H9 (cell line): ENCODE measurements at regions not wholly inside any gene's neighbourhood (a gene's known extent, or its start where the extent isn't known, plus 50 kb on each side); places are given as distances from the start of the nearest gene placed in this dataset.

Source experiments
- DNase-seq: peaks from one replicate; pipeline ENCODE4 v3.0.0-alpha.2; 2017
- H2AFZ ChIP-seq: one replicate; pipeline ENCODE4 v1.6.1; 2013; ENCODE audit warnings: mild to moderate bottlenecking, low read length, control low read depth, moderate library complexity
- H2AK5ac ChIP-seq: 2 replicates; pipeline ENCODE4 v1.6.1; 2013; ENCODE audit warnings: low read length, control low read depth, mixed read lengths; ENCODE audit not compliant: insufficient read length
- H2BK120ac ChIP-seq: one replicate; pipeline ENCODE4 v1.6.1; 2013; ENCODE audit warnings: low read depth, mild to moderate bottlenecking, low read length, control low read depth, inconsistent platforms; ENCODE audit not compliant: poor library complexity, severe bottlenecking
- H2BK12ac ChIP-seq: 2 replicates; pipeline ENCODE4 v1.6.1; 2013; ENCODE audit warnings: low read length, control low read depth, mixed read lengths, low read depth; ENCODE audit not compliant: insufficient read length
- H2BK15ac ChIP-seq: 2 replicates; pipeline ENCODE4 v1.6.1; 2013; ENCODE audit warnings: low read depth, low read length, control low read depth
- H2BK20ac ChIP-seq: one replicate; pipeline ENCODE4 v1.6.1; 2013; ENCODE audit warnings: low read depth, mild to moderate bottlenecking, low read length, control low read depth, inconsistent platforms; ENCODE audit not compliant: poor library complexity, severe bottlenecking
- H2BK5ac ChIP-seq: 2 replicates; pipeline ENCODE4 v1.6.1; 2013; ENCODE audit warnings: low read length, control low read depth, mixed read lengths; ENCODE audit not compliant: insufficient read length
- H3K14ac ChIP-seq: 2 replicates; pipeline ENCODE4 v1.6.1; 2013; ENCODE audit warnings: low read length, control low read depth; ENCODE audit not compliant: insufficient read depth
- H3K18ac ChIP-seq: 2 replicates; pipeline ENCODE4 v1.6.1; 2013; ENCODE audit warnings: low read depth, mild to moderate bottlenecking, mixed read lengths, low read length, control low read depth; ENCODE audit not compliant: insufficient read length
- H3K23ac ChIP-seq: 2 replicates; pipeline ENCODE4 v1.6.1; 2013; ENCODE audit warnings: low read length, control low read depth, mixed read lengths, low read depth; ENCODE audit not compliant: insufficient read length
- H3K23me2 ChIP-seq: 2 replicates; pipeline ENCODE4 v1.6.1; 2013; ENCODE audit warnings: low read depth, mild to moderate bottlenecking, mixed read lengths, low read length, control low read depth; ENCODE audit not compliant: insufficient read length, poor library complexity, severe bottlenecking
- H3K27ac ChIP-seq: 2 replicates; pipeline ENCODE4 v1.5.1; 2013; ENCODE audit warnings: low read length, control low read depth, mixed read lengths, low read depth; ENCODE audit not compliant: insufficient read length
- H3K27me3 ChIP-seq: 2 replicates; pipeline ENCODE4 v1.6.1; 2013; ENCODE audit warnings: low read length, control low read depth, inconsistent platforms; ENCODE audit not compliant: insufficient read depth
- H3K4ac ChIP-seq: 2 replicates; pipeline ENCODE4 v1.6.1; 2013; ENCODE audit warnings: low read depth, mild to moderate bottlenecking, control low read depth, inconsistent platforms, low read length, moderate library complexity
- H3K4me1 ChIP-seq: 2 replicates; pipeline ENCODE4 v1.6.1; 2013; ENCODE audit warnings: low read length, control low read depth, inconsistent platforms; ENCODE audit not compliant: insufficient read depth
- H3K4me2 ChIP-seq: 2 replicates; pipeline ENCODE4 v1.6.1; 2013; ENCODE audit warnings: low read length, control low read depth, mixed read lengths; ENCODE audit not compliant: insufficient read length, insufficient read depth
- H3K56ac ChIP-seq: 2 replicates; pipeline ENCODE4 v1.6.1; 2013; ENCODE audit warnings: low read depth, mild to moderate bottlenecking, mixed read lengths, low read length, control low read depth; ENCODE audit not compliant: insufficient read length
- H3K79me1 ChIP-seq: 2 replicates; pipeline ENCODE4 v1.6.1; 2013; ENCODE audit warnings: low read depth, mild to moderate bottlenecking, moderate library complexity, low read length, control low read depth, inconsistent platforms; ENCODE audit not compliant: insufficient read depth, poor library complexity, severe bottlenecking
- H3K79me2 ChIP-seq: 2 replicates; pipeline ENCODE4 v1.6.1; 2013; ENCODE audit warnings: low read length, control low read depth, inconsistent platforms; ENCODE audit not compliant: insufficient read depth
- H3K9ac ChIP-seq: 2 replicates; pipeline ENCODE4 v1.6.1; 2013; ENCODE audit warnings: low read length, control low read depth, mixed read lengths; ENCODE audit not compliant: insufficient read length; ENCODE audit errors: extremely low read depth
- H3K9me3 ChIP-seq: one replicate; pipeline ENCODE4 v1.6.1; 2013; ENCODE audit warnings: low read depth, low read length, inconsistent platforms; ENCODE audit not compliant: control insufficient read depth
- H3T11ph ChIP-seq: one replicate; pipeline ENCODE4 v1.6.1; 2013; ENCODE audit warnings: mild to moderate bottlenecking, low read length, control low read depth, inconsistent platforms
- H4K20me1 ChIP-seq: one replicate; pipeline ENCODE4 v1.6.1; 2013; ENCODE audit not compliant: control insufficient read depth, insufficient read length, insufficient read depth
- H4K5ac ChIP-seq: 2 replicates; pipeline ENCODE4 v1.6.1; 2013; ENCODE audit warnings: low read depth, mild to moderate bottlenecking, mixed read lengths, low read length, control low read depth; ENCODE audit not compliant: insufficient read length
- H4K8ac ChIP-seq: replicated peaks from 2 replicates; pipeline ENCODE4 v1.6.1; 2013; ENCODE audit warnings: low read length, control low read depth, mixed read lengths, low read depth; ENCODE audit not compliant: insufficient read length
- H4K91ac ChIP-seq: 2 replicates; pipeline ENCODE4 v1.6.1; 2013; ENCODE audit warnings: low read depth, mild to moderate bottlenecking, moderate library complexity, mixed read lengths, low read length, control low read depth; ENCODE audit not compliant: insufficient read length
- H3K27ac Mint-ChIP-seq, 3 experiments: 2 replicates in 2 of 3; 3 replicates in 1 of 3; pipeline ENCODE4 v1.8.0; 2020 to 2021; ENCODE audit warnings: mixed read lengths in 3 of 3, mild to moderate bottlenecking in 1 of 3, moderate library complexity in 1 of 3
- H3K27me3 Mint-ChIP-seq: 2 replicates; pipeline ENCODE4 v1.8.0; 2021; ENCODE audit warnings: low read depth, mild to moderate bottlenecking, moderate library complexity, mixed read lengths
- H3K36me3 Mint-ChIP-seq, 3 experiments: 2 replicates in 2 of 3; 3 replicates in 1 of 3; pipeline ENCODE4 v1.8.0; 2020 to 2021; ENCODE audit warnings: low read depth in 3 of 3, mixed read lengths in 3 of 3; ENCODE audit not compliant: insufficient read depth in 1 of 3
- H3K4me1 Mint-ChIP-seq, 2 experiments: 2 replicates each; pipeline ENCODE4 v1.8.0; 2020; ENCODE audit warnings: mixed read lengths in 2 of 2
- H3K4me3 Mint-ChIP-seq, 2 experiments: 2 replicates in 1 of 2; 3 replicates in 1 of 2; pipeline ENCODE4 v1.8.0; 2020 to 2021; ENCODE audit warnings: mild to moderate bottlenecking in 2 of 2, mixed read lengths in 2 of 2, moderate library complexity in 1 of 2
- H3K9me3 Mint-ChIP-seq, 2 experiments: 2 replicates in 1 of 2; 3 replicates in 1 of 2; pipeline ENCODE4 v1.8.0; 2020; ENCODE audit warnings: mild to moderate bottlenecking in 2 of 2, mixed read lengths in 2 of 2, moderate library complexity in 1 of 2
- CTCF ChIP-seq: fragments of 200-600 bp; sonication (generic); conservative IDR thresholded peaks from 3 replicates; pipeline ENCODE4 v1.8.0; 2021; ENCODE audit warnings: antibody characterized with exemption, mild to moderate bottlenecking
- WGBS: extraction: QIAGEN DNeasy Blood & Tissue Kit; methylation state at CpG from one replicate; pipeline ENCODE4 v1.1.7; 2013; ENCODE audit warnings: missing lambda C conversion rate, low lambda C conversion rate, mixed read lengths; ENCODE audit not compliant: insufficient read length; ENCODE audit errors: extremely low coverage; 5-methylcytosine and 5-hydroxymethylcytosine counted together

- Histone ChIP-seq H3K79me2 (no peaks in the 10 kb centered on the region), H3K4me2 (no peak overlapping the region), H3K18ac (no peak overlapping the region), H3K23ac (no peak overlapping the region), H3K79me1 (no peaks in the 10 kb centered on the region), H2BK120ac (no peak overlapping the region), H3K23me2 (no peaks in the 10 kb centered on the region), H4K20me1 (no peaks in the 10 kb centered on the region), H4K91ac (no peak overlapping the region), H4K8ac (no peak overlapping the region), H3K4ac (no peak overlapping the region), H2AK5ac (no peak overlapping the region), H2BK15ac (no peak overlapping the region), H2BK12ac (no peak overlapping the region), H2BK5ac (no peak overlapping the region), H2AFZ (no peak overlapping the region), H3K9me3 (no peaks in the 10 kb centered on the region), H3K27ac (no peak overlapping the region), H3K14ac (no peak overlapping the region), H4K5ac (no peak overlapping the region), H3K4me1 (no peaks in the 10 kb centered on the region), H3K56ac (no peak overlapping the region), H3K9ac (no peak overlapping the region), H3T11ph (no peak overlapping the region), H2BK20ac (no peak overlapping the region), H3K27me3 (no peaks in the 10 kb centered on the region)
- Mint-ChIP-seq H3K4me3 (no peak overlapping the region), H3K36me3 (no peaks in the 10 kb centered on the region), H3K4me1 (peaks cover 0 to 6% of the 10 kb centered on the region in 2 experiments; a peak in 2 of 4 replicates), H3K27ac (no peak overlapping the region), H3K27me3 (peaks cover 2% of the 10 kb centered on the region), H3K9me3 (no peaks in the 10 kb centered on the region)
- TF ChIP-seq CTCF = no peak
- WGBS = no CpG with 5 or more reads among the region's 6 CpGs
- no peak for DNase-seq
Measured at GRCh38 chr14:98937712-98938505, 334.1 kb downstream of the BCL11B start.
